NCI-H82 (cell line): ENCODE measurements at regions not wholly inside any gene's neighbourhood (a gene's known extent, or its start where the extent isn't known, plus 50 kb on each side); places are given as distances from the start of the nearest gene placed in this dataset.
"Not testable (repeated sequence)": the region's sequence is repeated elsewhere in the genome, so short reads cannot be mapped to it uniquely, and the experiment has no call there.

ENCODE experiments used
- DNase-seq: peaks from one replicate; lab custom pipeline; 2025; lab: John Stamatoyannopoulos, UW

DNA sequence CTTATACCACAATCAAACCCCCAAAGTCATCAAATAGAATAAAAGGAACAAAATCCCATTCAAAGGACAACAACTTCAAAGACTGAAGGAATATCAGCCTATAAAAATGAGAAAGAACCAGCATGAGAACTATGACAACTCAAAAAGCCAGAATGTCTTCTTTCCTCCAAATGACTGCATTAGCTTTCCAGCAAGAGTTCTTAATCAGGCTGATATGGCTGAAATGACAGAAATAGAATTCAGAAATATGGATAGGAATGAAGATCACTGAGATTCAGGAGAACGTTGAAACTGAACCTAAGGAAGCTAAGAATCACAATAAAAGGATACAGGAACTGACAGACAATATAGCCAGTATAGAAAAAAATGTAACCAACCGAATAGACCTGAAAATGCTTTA, 109.5 kb downstream of the SINHCAF start:
- no peak for DNase-seq

DNA sequence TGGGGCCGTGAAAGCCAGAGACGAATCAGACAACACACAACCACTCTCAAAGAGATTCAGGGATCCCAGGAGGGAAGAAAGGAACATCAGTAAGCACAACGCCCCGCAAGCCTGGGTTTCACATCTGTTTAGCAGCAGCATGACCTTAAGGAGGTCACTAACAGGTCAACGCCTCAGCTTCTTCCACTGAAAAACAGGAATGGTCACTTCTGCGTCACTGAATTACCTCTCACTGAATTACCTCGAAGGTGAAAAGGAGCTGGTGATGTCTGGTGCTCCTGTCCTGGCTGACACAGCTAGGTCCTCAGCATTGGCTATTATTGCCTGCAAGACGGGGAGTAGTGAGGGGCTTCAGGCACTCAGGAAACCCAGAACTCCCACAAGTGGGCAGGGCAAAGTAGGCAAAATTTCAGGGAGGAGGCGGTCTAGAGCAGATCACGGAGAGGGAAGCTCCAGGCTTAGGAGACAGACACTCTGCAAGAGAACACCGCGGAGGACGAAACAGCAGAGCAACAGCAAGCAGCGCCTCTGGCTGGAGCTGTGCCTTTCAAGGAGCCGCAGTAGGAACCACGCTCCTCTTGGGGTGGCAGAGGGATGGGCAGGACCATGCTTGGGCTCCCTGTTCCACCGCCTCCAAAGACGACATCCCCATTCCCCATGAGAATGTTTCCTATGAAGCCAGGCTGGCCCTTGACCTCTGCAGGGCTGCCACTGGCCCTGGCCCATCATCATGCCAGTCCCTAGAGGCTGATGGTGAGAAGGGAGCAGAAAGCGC, 108.4 kb downstream of the SINHCAF start:
- DNase-seq: no peak

DNA sequence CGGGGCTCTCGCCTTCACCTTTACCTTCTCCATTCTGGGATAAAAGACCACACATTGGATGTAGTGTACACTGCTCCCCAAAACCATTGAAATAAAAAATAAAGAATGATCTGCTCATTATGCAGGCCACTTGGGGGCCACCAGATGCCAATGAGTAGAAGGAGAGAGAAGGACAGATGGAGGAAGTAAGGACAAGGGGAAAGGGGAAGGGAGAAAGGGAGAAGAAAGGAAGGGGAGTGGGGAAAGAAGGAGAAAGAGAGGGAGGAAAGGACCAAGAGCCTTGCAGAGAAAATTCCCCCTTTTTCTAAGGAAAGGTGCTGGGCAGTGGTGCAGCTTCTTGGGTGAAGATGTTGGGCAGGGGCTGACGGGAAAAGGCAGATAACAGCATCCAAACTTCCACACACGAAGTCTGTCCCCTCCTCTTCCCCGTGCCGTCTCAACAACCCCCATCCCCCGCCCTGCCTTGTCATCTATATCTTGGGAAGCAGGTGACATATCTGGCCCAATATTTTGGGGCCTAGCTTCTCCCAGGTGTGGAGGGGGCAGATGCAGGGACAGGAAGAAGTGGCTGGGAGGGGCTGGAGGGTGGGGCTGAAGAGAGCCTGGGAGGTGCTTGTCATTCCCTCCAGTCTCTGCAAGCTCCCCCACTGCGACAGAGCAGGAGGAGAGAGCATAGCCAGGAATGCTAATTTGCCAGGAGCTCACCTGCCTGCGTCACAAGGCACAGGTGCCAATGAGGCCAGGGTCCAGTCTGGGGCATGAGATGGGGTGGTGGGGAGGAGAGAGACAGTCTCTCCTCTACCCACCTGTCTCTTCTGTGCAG, 107.5 kb downstream of the SINHCAF start:
- no peak for DNase-seq

DNA sequence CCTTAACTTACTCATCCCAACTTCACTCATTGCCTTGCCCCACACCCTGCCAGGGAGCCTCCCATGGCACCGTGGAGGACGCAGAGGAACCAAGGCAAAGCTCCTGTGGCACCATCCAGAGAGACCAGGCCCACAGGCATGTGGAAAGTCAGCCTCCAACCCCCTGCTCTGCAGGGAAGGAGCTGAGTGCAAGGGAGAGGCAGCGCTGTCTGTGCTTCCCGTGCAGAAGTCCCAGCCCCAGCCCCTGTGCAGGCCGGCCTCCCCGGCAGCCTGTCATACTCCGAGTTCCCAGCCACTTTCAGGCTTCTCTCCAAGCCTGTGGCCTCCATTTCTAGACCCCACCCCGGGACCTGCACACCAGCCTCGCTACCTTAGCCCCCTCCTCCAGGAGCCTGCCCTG, 106.4 kb downstream of the SINHCAF start:
- DNase-seq: no peak

DNA sequence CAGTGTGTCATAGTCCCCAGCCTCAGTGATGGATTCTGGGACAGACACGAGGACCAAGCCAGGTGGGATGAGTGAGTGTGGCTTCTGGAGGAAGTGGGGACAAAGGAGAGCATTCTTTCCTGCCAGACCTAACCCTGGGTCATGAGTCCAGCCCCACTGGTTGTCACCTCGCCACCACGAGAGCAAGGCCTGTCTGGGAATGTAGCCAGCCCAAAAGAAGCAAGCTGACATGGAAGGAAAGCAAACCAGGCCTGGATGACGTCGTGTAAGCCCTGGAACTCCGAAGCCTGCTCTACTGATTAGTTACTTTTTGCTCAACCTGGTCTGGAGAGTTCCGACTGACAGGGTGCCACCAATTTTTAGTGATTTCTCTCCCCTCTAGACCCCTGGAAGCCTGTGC, 105.9 kb downstream of the SINHCAF start:
- no peak for DNase-seq

DNA sequence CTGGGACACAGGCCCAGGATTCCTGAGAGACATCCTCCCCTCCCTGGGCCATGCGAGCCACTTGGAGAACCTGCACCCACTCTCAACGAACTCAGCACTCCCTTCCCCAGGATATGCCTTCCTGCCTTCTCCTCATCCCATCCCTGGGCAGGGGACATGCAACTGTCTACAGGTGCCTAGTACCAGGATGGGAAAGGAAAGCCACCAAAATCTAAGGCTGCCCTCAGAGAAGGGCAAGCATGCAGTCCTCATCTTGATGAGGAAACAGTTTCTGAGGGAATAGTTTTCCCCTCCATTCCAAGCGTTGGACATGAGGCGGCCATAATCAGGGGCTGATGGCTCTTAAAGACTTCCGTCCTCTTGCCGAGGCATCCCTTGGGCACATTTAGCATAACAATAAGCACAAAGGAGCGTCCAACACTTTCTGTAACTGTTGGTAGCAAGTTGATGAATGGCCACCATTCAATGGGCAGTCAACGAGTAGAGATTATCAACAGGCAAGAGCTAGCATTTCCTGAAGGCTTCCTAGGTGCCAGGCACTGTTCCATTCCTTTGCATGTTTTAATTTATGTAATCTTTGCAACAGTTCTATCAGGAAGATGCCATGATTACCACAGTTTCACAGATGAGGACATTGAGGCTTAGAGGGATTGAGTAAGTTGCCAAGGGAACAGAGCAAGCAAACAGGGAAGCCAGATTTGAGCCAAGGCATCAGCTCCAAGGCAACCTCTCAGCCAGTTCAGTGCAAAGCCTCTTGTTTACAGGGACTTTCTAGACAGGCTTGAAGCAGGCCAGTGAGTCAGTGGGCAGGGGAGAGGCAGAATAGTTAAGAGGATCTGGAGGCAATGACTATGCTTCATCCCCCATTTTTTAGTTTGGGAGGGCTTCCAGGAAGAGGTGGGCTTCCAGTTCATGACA, 105.1 kb downstream of the SINHCAF start:
- no peak for DNase-seq

DNA sequence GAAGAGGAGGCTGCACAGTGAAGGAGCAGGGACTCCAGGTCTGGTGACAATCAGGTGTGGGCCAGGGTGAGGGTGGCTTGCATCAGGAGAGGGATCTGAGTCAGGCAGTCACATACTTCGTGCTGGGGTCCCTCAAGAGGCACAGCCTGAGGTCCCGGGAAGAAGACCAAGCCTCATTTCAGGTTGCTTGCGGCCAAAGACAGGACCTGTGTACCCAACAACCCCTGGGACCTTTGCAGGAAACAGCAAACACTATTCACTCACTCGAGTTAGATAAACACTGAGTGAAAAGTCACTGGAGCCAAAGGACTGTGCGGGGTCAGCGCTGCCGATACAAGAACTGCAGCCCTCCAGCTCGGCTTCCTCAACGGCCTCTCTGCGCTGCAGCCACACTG, 104.4 kb downstream of the SINHCAF start:
- no peak for DNase-seq

DNA sequence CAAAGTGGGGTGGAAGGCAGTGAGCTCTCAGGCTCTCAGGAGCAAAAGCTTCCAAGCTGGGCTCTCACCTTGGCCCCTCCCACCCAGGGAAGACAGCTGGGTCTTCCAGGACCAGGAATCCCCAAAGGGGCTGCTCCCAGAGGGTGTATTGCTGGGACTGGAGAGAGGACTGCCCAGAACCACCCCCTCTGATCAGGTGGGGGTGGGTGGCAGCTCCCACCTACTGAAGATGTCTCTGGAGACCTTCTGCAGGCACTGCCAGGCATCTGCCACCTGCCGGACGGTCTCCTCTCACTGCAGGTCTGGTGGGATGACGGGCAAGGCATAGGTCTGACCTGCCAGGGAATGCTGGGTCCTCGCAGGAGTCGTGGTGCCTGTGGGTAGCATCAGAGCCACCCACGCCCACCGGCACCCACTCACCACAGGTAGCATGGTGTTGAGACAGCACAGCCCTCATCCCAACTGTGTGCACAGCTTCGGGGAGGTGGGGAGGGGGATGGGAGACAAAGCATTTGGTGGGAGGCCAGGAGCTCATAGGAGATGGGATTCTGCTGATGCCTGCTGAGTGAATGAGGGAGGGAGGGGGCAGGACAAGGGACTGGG, 103.2 kb downstream of the SINHCAF start:
- DNase-seq: peak; percentile 26

DNA sequence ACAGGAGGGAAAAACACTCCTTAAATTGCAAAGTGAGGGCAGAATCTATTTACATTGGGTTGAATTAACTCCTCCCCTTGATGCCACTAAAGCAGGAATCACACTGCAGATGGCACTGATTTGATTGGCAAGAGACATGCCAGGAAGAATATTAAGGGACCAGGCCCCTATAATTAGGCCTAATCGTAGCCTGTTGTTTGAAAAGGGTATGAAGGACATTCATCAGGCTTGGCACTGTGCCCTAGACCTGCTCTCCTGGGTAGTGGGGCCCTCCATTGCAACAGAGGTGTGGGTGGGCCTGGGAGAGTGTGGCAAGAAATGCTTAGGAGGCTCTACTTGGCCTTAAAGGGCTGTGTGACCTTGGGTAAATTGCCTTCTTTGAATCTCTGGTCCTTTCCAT, 102.3 kb downstream of the SINHCAF start:
- DNase-seq: not testable (repeated sequence)

DNA sequence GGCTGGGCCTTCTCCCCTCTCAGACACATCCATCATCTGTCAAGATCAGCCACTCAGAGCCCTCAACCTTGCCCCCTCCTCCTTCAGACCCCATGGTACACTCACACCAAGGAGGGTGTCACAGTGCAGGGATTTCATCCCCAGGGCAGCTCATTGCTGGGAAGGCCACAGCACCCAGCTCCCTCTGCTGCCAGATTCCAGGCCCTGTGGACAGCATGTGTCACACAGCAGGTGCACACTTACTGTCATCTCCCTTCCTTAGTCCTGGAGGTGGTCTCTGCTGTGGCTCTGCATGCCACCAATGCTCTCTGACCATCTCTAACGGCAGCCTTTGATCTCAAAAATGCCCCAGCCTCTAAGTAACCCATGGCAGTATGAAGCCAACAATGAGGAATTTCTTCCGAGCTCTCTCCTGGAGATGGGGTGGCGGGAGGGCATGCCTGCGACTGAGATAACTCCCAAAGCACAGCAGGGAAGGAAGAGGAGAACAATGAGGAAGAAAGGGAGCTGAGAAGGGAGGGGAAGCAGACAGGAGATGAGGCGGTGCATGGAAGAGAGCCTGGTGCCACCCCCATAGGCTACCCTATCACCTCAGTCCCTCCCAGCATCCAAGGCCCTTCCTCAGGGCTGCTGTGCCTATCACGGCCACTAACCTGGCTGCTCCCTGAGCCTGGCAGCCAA, 101.0 kb downstream of the SINHCAF start:
- no peak for DNase-seq

DNA sequence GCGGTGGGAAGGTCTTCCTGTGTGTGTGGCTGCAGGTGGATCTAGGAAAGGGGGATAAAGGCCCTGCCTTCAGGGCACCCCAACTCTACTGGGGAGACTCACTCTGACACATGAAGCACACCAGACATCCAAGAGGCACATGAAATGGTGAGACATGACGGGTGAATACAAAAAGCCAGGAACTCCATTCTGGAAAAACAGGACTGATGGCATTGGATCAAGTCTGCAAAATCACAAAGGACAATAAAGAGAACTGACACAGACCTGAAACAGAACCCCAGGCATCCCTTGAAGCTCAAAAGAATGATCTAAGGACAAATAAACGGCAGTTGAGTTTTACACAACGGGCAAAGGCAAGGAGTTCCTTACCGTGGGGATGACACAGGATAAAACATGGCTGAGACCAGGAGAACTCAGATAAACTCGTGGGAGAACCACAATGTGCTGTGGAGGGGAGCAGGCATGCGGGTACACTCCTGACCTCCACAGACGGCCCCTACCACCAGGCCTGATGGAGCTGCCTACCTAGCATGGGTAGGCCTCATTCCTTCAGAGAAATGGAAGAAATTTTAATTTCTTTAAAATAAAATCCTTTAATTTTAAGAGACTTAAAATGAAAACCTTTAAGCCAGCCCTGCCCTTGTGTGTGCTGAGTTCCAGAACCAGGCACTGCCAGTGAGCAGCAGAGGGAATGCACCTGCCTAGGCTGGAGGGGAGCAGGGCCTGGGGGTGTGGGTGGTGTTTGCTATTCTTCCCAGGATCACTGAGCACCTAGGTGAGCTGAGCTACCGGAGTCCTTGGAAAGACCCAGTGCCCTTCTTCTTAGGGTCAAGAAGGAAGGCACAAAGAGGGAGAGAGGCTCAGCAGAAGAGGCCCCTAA, 100.1 kb downstream of the SINHCAF start:
- DNase-seq: no peak

DNA sequence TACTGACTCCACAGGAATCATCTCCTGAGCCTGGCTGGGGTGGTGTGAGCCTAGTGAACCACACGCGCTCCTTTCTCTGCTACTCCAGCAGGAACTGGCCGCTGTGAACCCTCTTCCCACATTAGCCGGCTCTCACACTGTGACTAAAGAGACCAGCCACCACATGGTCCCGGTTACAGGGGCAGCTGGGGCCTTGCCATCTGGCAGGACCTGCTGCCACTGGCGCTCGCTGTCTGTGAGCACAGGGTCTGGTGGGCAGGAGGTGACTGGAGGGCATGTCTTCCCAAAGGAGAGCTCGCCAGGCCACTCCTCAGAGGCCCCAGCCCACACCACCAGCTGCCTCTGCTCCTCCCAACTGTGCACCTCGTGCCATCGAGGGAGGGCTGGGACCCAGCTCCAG, 99.3 kb downstream of the SINHCAF start:
- peak; percentile 20 for DNase-seq

DNA sequence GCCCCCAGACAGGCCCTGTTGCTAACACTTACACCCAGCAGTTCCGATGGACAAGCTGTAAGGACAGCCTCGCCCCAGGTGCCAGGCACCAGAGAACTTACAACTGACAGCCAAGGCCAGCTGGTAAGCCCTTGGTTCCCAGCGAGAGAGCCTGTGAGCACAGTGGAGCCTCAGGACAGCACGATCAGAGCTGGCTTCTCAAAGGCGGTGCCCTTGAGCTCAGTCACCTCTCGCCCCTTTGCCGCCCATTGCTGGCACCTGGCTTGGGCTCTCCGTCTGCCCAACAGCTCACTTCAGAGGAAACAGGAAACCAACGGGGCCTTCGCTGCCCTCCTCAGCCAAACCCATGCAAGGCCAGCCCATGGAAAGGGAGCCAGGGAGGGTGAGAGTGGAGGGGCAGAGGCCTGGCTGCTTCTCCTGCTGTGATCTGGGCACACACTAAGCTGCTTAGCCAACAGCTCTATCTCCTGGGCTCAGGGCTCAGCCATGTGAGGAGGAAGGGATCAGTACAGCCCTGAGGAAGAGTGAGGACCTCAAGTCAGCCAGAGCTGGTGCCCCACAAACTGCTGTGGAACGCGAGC, 98.5 kb downstream of the SINHCAF start:
- peak; percentile 80 for DNase-seq

DNA sequence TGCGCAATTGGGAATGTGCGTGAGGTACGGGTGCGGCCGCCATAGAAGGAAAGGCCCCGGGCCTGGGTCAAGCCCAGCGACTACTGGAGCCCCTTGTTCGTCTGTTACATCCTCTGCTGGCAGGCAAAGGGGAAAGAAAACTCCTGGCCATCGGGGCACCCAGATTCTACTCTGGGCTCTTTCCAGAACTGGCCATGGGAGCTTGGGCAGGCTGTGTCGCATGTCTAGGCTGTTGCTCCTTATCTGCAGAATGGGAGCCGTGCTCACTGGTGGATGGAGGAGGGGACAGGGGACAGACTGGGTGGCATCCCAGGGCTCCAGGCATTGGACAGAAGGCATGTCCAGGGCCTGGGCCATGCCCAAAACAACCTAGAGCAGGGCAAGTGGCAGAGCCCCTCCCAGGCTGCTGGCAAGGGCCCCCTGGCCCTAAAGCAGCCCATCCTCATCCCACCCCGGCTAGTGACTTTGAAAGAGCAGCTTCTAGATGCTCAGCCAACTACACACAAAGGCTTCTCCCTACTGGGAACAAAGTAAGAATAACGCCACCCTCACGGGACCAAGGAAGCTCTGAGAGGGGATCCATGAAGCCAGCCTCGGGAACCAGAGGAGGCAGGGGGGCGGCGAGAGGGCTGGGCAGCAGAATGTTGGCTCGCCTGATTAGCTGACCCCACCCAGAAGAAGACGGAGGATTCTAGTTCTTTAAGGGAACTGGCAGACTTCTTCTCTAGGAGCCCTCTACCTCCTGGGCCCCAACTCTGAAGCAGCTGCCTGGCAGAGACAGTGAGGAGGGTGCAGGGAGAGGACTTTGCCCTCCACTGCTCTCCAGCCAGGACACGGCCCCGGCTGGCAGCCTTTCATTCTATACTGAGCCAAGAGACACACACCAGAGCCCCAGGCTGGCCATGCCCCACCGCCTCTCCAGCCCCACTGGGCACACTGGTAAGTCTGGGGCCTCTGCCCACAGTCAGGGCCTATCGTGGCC, 96.8 kb downstream of the SINHCAF start:
- no peak for DNase-seq

DNA sequence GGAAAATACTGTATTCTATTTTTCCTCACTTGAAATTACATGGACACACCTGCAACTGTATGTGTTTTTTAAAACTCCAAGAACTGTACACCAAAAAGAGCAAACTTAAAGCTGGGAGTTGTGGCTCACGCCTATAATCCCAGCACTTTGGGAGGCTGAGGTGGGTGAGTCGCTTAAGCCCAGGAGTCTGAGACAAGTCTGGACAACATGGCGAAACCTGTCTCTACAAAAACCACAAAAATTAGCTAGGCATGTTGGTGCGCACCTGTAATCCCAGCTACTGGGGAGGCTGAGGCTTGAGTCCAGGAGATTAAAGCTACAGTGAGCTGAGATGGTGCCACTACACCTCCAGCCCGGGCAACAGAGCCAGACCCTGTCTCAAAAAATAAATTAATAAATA, 95.9 kb downstream of the SINHCAF start:
- DNase-seq: no peak
